Activated naive CD8-positive, alpha-beta T cell treated with anti-CD3 and anti-CD28 coated beads for 36 hours (primary cell): ENCODE measurements at regions not wholly inside any gene's neighbourhood (a gene's known extent, or its start where the extent isn't known, plus 50 kb on each side); places are given as distances from the start of the nearest gene placed in this dataset.

ENCODE experiments used
- DNase-seq: peaks from one replicate; pipeline ENCODE4 v3.0.0; 2021
- H3K27ac Mint-ChIP-seq: one replicate; pipeline ENCODE4 v1.8.0; 2022; ENCODE audit warnings: mild to moderate bottlenecking, moderate library complexity, mixed read lengths
- H3K27me3 Mint-ChIP-seq: one replicate; pipeline ENCODE4 v1.8.0; 2022; ENCODE audit warnings: mild to moderate bottlenecking, mixed read lengths
- H3K36me3 Mint-ChIP-seq: one replicate; pipeline ENCODE4 v1.8.0; 2021; ENCODE audit warnings: mild to moderate bottlenecking, mixed read lengths
- H3K4me1 Mint-ChIP-seq: one replicate; pipeline ENCODE4 v1.8.0; 2021; ENCODE audit warnings: mixed read lengths
- H3K4me3 Mint-ChIP-seq: one replicate; pipeline ENCODE4 v1.8.0; 2022; ENCODE audit warnings: mild to moderate bottlenecking, moderate library complexity, mixed read lengths
- H3K9me3 Mint-ChIP-seq: one replicate; pipeline ENCODE4 v1.8.0; 2022; ENCODE audit warnings: mixed read lengths

DNA sequence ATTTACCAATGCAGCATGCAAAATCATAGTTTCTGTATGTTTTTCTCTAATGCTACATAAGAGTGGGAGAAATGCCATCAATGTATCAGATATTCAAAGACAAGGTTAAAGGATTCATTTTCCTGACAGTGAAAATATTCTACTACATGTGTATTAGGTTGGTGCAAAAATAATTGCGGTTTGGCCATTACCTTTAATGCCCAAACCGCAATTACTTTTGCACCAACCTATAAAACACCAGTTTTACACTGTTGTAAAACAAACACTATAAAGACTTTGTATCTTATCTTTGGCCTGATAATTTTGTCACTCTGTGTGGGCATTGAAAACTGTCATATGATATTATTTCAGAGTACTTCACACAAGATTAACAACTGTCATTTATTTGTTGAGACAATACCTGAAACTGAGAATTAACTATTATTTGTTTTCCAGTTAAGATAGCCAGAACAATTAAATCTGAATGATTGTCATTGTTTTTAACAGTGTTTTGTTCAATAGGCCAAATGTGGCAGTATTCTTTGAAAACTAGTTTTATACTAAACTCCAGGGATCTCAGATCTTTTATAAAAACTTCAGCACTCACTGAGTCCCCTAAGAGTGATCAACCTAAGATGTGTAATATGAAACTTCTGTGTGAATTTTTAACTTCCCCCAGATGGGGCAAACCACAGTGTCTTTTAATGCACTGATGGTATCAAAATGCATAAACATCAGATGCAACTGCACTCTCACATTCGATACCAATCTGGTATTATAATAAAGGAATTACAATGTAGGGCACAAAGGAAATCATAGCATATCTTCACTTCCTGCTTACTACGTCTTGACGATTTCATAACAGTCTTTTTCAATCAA, 53.8 kb upstream of the FBN2 start:
- no peak for DNase-seq
- H3K27ac Mint-ChIP-seq = no peak overlapping the region
- no peaks in the 10 kb centered on the region for H3K27me3 Mint-ChIP-seq
- no peaks in the 10 kb centered on the region for H3K4me1 Mint-ChIP-seq
- no peak overlapping the region for H3K4me3 Mint-ChIP-seq
- no peaks in the 10 kb centered on the region for H3K9me3 Mint-ChIP-seq
- H3K36me3 Mint-ChIP-seq = no peaks in the 10 kb centered on the region

DNA sequence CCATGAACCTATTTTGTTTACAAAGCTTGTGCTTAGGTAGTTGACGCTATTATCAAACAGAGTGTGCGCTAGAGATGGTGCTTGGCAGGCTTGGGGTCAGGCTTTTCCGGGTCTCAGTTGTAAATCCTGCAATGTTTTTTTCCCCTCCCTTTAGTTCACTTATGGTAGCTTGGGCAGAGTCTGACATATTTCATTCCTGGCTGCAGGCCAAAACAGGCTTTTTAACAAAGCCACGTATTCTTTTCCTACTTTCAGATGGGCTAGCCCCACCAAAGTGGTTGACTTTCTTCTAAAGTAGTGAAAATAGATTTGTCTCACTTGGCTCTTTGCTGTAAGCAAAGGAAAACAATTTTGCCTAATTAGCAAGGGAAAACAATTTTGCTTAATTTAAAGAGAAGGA, 58.0 kb upstream of the FBN2 start:
- Mint-ChIP-seq H3K4me3 (no peak overlapping the region), H3K4me1 (no peaks in the 10 kb centered on the region), H3K9me3 (no peaks in the 10 kb centered on the region), H3K27ac (no peak overlapping the region), H3K27me3 (no peaks in the 10 kb centered on the region), H3K36me3 (no peaks in the 10 kb centered on the region)
- DNase-seq = no peak

DNA sequence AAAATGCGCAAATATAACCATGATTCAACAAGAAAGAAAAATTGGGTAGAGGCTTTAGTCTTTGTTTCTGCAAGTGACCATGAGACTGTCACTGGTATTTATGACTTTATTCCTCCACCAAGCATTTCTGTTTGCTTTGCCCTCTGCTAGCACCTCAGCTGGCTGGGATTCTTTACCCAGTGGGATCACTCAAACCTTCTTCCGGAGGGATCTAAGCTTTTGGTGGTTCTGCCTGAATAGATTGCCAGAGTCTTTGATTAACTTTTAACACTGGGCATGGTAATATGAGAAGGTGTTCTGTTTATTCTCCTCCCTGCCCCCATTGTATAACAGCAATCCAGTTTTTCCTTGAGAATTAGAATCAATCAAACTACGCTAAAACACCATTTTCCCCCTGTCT, 59.1 kb upstream of the FBN2 start:
- Mint-ChIP-seq H3K9me3 (peaks cover 2% of the 10 kb centered on the region), H3K27ac (no peak overlapping the region), H3K4me1 (no peaks in the 10 kb centered on the region), H3K36me3 (no peaks in the 10 kb centered on the region), H3K27me3 (no peaks in the 10 kb centered on the region), H3K4me3 (no peak overlapping the region)
- no peak for DNase-seq

DNA sequence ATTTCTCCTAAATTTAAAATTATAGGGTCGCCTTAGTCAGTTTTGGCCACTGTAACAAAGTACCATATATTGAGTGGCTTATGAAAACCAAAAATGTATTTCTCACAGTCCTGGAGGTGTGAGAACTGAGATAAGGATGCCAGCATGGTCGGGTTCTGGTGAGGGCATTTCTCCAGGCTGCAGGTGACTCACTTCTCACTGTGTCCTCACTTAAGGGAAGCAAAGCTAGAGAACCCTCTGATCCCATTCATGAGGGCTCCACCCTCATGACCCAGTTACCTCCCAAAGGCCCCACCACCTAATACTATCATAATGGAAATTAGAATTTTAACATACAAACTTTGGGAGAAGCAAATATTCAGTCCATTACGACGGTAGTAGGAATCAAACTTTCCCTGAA, 75.1 kb upstream of the FBN2 start:
- Mint-ChIP-seq H3K4me1 (no peaks in the 10 kb centered on the region), H3K27me3 (peaks cover 4% of the 10 kb centered on the region), H3K9me3 (peaks cover 7% of the 10 kb centered on the region), H3K4me3 (no peak overlapping the region), H3K27ac (no peak overlapping the region), H3K36me3 (no peaks in the 10 kb centered on the region)
- no peak for DNase-seq

DNA sequence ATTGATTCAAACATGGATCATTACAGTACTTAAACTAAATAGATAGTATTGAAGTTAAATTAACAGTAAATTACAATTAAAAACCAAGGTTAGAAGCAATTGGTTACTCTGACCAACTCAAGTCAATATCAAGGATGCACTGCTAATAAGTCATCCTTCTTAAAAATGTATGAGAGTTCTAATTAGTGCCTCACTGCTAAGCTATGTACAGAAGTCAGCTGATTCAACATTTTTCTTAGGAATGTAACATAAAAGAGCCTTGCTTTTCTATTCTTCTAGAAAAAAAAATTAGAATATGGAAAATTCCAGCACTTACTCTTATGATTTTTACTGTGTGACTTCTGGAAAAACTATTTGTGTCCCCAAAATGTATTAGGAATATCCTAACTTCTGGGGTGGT, 75.7 kb upstream of the FBN2 start:
- Mint-ChIP-seq H3K9me3 (peaks cover 6% of the 10 kb centered on the region), H3K4me1 (no peaks in the 10 kb centered on the region), H3K4me3 (no peak overlapping the region), H3K36me3 (no peaks in the 10 kb centered on the region), H3K27ac (no peak overlapping the region), H3K27me3 (peaks cover 3% of the 10 kb centered on the region)
- DNase-seq = no peak

DNA sequence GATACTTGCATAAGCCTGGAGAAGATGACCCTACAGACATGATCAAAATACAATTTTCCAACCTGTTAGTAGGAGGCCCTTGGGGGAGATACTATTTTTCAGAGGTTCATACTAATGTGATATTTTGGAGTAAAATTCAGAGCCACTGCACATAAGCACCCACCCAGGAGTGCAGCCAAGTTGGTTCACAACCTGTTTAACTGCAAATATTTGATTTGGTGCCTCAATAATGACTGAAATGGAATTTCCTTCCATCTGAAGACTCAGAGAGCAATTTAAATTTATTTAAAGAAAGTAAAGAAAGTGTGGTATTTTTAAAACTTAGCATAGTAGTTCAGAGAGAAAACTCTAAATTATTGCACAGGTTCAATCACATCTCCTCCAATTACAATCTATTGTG, 77.5 kb upstream of the FBN2 start:
- H3K36me3 Mint-ChIP-seq = no peaks in the 10 kb centered on the region
- H3K9me3 Mint-ChIP-seq = no peaks in the 10 kb centered on the region
- H3K4me1 Mint-ChIP-seq = no peaks in the 10 kb centered on the region
- no peak overlapping the region for H3K4me3 Mint-ChIP-seq
- H3K27ac Mint-ChIP-seq = no peak overlapping the region
- no peak for DNase-seq
- no peaks in the 10 kb centered on the region for H3K27me3 Mint-ChIP-seq

DNA sequence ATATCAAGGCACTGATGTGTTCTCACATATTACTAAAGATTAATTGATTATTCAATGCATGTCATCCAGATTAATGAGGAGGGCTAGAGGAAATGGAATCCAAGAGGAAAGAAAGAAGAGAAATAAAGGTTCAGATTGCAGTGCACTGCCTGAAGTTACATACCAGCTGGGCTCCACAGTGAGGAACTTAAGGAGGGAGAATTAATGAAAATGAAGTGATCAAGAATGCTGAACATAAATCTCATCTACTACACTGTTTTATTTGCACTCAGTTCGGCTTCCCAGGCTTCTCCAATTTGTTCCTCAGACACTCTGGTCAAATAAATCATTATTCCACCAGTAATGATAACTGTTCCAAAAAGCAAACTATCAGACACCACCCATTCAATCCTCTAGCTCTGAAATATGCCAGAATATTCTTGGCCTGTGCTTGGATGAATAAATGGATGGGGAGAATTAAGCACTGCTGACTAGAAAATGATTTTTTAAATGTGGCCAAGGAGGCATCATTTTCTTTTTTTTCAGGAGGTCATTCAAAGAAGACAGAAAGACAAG, 88.6 kb upstream of the FBN2 start:
- H3K4me3 Mint-ChIP-seq = no peak overlapping the region
- H3K9me3 Mint-ChIP-seq = no peaks in the 10 kb centered on the region
- H3K4me1 Mint-ChIP-seq = no peaks in the 10 kb centered on the region
- no peak for DNase-seq
- H3K27ac Mint-ChIP-seq = no peak overlapping the region
- H3K27me3 Mint-ChIP-seq = no peaks in the 10 kb centered on the region
- no peaks in the 10 kb centered on the region for H3K36me3 Mint-ChIP-seq

DNA sequence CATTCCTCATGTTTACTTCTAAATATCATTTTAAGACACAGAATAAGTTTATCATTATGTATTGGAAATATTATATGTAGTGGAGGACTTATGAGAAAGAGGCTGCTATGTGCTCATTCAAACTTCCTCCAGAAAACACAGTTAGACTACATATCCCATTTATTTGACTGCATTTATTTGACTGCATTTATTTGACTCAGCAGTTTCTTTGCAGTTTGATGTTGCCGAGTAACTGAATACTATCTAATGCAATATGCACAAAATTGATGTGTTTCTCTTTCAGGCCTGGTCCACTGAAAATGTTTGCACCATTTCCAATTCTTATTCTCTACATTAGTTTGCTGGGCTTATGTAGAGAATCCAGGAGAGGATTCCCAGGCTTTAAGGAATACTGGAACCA, 89.9 kb upstream of the FBN2 start:
- Mint-ChIP-seq H3K4me1 (no peaks in the 10 kb centered on the region), H3K36me3 (no peaks in the 10 kb centered on the region), H3K9me3 (no peaks in the 10 kb centered on the region), H3K4me3 (no peak overlapping the region), H3K27ac (no peak overlapping the region), H3K27me3 (no peaks in the 10 kb centered on the region)
- no peak for DNase-seq

DNA sequence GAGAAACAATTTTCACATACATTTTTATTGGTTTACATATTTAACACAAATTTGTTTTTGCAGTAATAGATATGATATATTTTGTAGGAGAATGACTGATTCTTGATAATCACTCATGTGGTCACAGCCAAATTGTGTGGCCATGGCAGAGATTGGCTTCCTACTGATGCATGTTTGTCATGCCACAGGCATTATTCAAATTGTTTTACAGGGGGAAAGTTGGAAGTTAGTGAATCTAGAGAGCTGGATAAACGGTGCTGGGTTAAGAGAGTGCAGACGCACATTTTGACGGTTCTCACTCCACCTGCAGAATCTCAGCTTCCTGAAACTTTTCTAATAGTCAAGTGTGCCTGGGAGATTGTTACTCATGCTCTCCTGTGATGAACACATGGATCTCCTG, 91.1 kb upstream of the FBN2 start:
- H3K36me3 Mint-ChIP-seq = no peaks in the 10 kb centered on the region

DNA sequence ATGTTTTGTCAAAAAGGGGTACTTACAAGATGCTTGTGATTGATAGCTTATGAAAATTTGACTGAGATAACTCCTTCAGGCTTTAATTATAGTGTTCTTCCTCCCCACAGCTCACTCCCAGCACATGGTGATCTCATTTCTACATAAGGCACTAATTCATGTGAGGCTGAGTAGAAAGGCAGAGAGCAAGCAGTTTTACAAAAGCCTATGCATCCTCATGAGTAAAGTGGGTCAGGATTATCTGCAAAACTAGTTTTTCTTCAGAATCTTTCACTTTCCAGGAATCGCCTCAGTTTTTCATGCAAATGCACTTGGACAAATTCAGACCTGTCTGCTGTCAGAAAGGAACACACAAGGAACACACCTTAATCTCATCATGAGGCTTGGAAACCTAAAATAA, 92.1 kb upstream of the FBN2 start:
- H3K9me3 Mint-ChIP-seq = no peaks in the 10 kb centered on the region
- no peaks in the 10 kb centered on the region for H3K27me3 Mint-ChIP-seq
- no peak overlapping the region for H3K27ac Mint-ChIP-seq
- DNase-seq = no peak
- no peaks in the 10 kb centered on the region for H3K4me1 Mint-ChIP-seq
- no peak overlapping the region for H3K4me3 Mint-ChIP-seq
- H3K36me3 Mint-ChIP-seq = no peaks in the 10 kb centered on the region

More for the DNA sequence above, 91.1 kb upstream of the FBN2 start:
- Mint-ChIP-seq H3K27me3 (no peaks in the 10 kb centered on the region), H3K4me3 (no peak overlapping the region), H3K4me1 (no peaks in the 10 kb centered on the region), H3K9me3 (no peaks in the 10 kb centered on the region), H3K27ac (no peak overlapping the region)
- no peak for DNase-seq

DNA sequence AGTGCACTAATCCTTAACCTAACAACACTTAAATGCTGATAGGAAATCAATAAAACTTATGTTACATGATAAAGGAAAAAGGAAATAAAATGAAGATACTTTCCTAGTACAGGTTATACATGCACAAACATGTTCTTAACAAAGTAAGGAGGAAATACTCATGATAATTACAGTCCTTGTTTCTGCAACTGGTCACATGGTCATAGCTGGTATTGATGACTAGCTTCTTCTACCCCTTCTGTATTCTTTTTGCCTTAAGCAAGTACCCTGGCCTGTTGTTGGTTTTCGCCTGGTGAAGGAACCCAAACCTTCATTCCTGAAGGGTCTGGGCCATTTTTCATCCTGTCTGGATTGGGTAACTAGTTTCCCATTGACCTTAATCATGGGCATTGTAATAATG, 93.7 kb upstream of the FBN2 start:
- H3K4me3 Mint-ChIP-seq = no peak overlapping the region
- H3K27me3 Mint-ChIP-seq = no peaks in the 10 kb centered on the region
- H3K27ac Mint-ChIP-seq = no peak overlapping the region
- H3K9me3 Mint-ChIP-seq = no peaks in the 10 kb centered on the region
- H3K36me3 Mint-ChIP-seq = no peaks in the 10 kb centered on the region
- no peak for DNase-seq
- H3K4me1 Mint-ChIP-seq = no peaks in the 10 kb centered on the region

DNA sequence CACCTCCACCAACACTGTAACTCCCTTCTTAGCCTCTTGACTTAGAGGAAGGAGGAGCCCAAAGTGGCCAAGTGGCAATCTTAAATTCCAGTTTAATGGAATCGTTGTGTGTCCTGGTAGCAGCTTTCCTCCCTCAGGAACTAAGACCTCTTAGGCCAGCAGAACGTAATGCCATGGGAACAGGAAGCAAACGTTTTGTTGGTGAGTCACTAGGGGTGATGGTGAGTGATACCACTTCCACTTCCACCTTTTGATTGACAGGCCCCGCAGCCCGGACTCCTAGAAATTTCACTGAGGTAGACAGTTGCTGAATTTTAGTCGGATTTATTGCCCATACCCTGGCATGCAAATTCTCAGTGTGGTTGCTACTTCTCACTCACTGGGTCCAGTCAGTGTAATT, 94.2 kb upstream of the FBN2 start:
- no peaks in the 10 kb centered on the region for H3K27me3 Mint-ChIP-seq
- no peaks in the 10 kb centered on the region for H3K36me3 Mint-ChIP-seq
- DNase-seq = no peak
- H3K4me3 Mint-ChIP-seq = no peak overlapping the region
- H3K4me1 Mint-ChIP-seq = no peaks in the 10 kb centered on the region
- no peak overlapping the region for H3K27ac Mint-ChIP-seq
- H3K9me3 Mint-ChIP-seq = no peaks in the 10 kb centered on the region

DNA sequence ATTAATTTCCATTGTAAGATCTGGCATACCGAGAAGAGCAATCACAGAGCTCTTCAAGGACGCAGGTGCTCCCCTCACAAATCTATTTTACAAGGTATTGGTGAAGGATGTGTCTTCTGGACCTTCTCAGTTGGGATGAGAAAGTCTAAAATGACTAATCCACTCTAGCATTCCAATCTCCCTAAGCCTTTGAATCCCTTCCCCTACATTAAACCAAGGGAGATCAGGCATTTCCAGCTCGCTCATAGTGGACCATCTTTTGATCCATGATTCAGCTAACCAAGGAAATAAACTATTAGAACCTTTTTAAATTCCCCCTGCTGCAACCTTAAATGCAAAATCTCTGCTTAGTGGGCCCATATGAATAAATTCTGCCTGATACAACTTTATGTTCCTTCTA, 95.9 kb upstream of the FBN2 start:
- H3K27me3 Mint-ChIP-seq = no peaks in the 10 kb centered on the region
- no peaks in the 10 kb centered on the region for H3K36me3 Mint-ChIP-seq
- no peak overlapping the region for H3K4me3 Mint-ChIP-seq
- H3K4me1 Mint-ChIP-seq = no peaks in the 10 kb centered on the region
- H3K9me3 Mint-ChIP-seq = no peaks in the 10 kb centered on the region
- H3K27ac Mint-ChIP-seq = no peak overlapping the region
- DNase-seq = no peak

DNA sequence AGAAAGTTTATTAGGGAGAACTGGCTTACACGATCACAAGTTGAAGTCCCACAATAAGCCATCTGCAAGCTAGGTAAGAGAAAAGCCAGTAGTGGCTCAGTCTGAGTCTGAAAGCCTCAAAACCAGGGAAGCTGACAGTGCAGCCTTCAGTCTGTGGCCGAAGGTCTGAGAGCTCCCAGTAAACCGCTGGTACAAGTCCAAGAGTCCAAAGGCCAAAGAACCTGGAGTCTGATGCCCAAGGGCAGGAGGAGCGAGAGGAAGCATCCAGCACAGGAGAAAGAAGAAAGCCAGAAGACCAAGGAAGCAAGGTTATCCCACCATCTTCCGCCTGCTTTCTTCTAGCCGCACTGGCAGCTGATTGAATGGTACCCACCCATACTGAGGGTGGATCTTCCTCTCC, 97.3 kb upstream of the FBN2 start:
- Mint-ChIP-seq H3K4me3 (no peak overlapping the region), H3K36me3 (no peaks in the 10 kb centered on the region), H3K27ac (no peak overlapping the region), H3K27me3 (no peaks in the 10 kb centered on the region), H3K9me3 (no peaks in the 10 kb centered on the region), H3K4me1 (no peaks in the 10 kb centered on the region)
- DNase-seq = no peak

DNA sequence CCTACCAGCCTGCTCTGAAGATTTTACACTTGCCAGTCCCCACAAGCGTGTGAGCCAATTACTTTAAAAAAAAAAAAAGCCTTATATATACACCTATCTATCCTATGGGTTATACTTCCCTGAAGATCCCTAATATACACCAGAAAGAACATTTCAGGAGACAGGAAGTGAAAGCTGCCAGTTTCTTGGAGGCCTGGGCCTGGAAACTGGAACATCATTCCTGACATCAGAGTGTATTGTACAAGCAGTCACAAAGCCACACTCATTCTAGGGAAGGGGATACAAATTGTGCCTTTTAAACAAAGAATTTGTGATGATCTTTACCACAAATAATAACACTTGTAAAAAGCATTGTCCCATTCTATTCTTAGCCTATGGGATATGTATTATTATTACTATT, 98.3 kb upstream of the FBN2 start:
- Mint-ChIP-seq H3K4me1 (no peaks in the 10 kb centered on the region), H3K4me3 (no peak overlapping the region), H3K36me3 (no peaks in the 10 kb centered on the region), H3K9me3 (no peaks in the 10 kb centered on the region), H3K27ac (no peak overlapping the region), H3K27me3 (no peaks in the 10 kb centered on the region)
- DNase-seq = no peak

DNA sequence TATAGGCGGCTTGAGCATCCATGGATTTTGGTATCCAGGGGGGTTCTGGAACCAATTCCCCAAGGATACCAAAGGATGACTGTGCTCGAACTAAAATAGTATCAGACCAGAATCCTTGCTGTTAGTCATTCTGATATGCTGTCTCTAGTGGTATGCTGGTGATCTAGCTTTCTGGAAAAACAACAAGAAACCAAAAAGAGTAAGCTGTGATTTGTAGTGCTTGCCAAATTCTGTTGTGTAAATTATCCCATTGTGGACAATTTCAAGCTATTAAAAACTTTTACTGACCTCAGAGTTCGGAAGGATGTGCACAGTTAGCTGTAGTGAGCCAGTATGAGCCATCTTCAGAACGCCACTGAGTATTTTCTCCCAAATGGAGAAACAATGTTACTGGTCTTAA, 99.0 kb upstream of the FBN2 start:
- Mint-ChIP-seq H3K27ac (no peak overlapping the region), H3K27me3 (no peaks in the 10 kb centered on the region), H3K4me3 (no peak overlapping the region), H3K9me3 (no peaks in the 10 kb centered on the region), H3K36me3 (no peaks in the 10 kb centered on the region), H3K4me1 (no peaks in the 10 kb centered on the region)
- DNase-seq = no peak
